ENCODE measurements at regions not wholly inside any gene's neighbourhood (a gene's known extent, or its start where the extent isn't known, plus 50 kb on each side); places are given as distances from the start of the nearest gene placed in this dataset.

DNA sequence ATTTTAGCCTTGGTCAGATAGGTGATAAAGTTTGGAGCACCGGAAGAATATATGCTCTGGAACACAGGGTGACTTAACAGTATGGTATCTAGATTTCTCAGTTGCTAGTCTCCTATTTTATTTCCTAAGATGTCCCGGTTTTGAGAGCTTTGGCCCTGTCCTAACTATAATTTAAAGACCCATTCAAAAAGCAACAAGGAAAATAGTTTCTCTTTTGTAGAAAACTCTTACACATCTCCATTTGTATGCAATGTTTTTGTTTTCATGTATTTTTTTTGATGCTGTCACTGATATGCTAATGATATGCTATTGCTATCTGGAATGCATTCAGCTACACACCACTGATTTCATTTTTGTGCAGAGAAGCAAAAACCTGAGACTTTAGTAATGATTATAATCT is 237.8 kb downstream of the GPD2 start:
- Mint-ChIP-seq H3K36me3 (no peaks in the 10 kb centered on the region), H3K4me1 (no peaks in the 10 kb centered on the region), H3K9me3 (peaks cover 0 to 8% (median 0%) of the 10 kb centered on the region in 11 donors), H3K27ac (no peak overlapping the region), H3K27me3 (peaks cover 3 to 16% (median 5%) of the 10 kb centered on the region in 5 donors), H3K4me3 (no peak overlapping the region)
- H3K36me3 ChIP-seq (ENCODE audit: control insufficient read depth in 2 of 3, insufficient read depth in 3 of 3, low read length in 3 of 3), result no peaks in the 10 kb centered on the region
- no peaks in the 10 kb centered on the region for H3K4me1 ChIP-seq (ENCODE audit: control insufficient read depth in 2 of 2, insufficient read depth in 2 of 2, low read length in 2 of 2)
- intact Hi-C loops (cut with micrococcal nuclease), result no loop called here
- no peak overlapping the region for H3K27ac ChIP-seq (ENCODE audit: low read depth, low read length)
- no peak for ATAC-seq
- no peaks in the 10 kb centered on the region for H3K27me3 ChIP-seq (ENCODE audit: control insufficient read depth in 2 of 2, insufficient read depth in 2 of 2, low read length in 2 of 2)
- no peaks in the 10 kb centered on the region for H3K9me3 ChIP-seq (ENCODE audit: control insufficient read depth in 2 of 3, low read length in 3 of 3)
- H3K4me3 ChIP-seq (ENCODE audit: low read length), result no peak overlapping the region
- no peak for DNase-seq
- POLR2A ChIA-PET, result no interaction called here
- CTCF ChIA-PET, result no interaction called here

DNA sequence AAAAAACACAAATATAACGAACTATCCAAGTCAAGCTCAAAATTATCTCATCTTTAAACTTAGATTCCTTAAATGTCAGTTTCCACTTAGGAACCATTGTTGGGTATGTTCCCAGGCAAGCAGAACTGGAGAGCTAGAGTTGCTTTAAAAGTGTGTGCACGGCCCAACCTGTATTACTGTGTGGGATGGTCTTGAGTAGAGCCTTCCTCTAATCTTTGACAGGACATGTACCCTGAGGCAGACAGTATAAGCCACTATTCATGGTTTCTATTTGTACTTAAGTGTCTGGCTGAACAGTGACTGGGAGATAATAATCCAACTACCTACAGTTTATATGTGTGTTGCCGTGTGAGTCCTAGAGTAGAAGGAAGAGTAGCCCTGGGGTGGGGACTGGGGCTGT is 239.7 kb downstream of the GPD2 start:
- no peaks in the 10 kb centered on the region for H3K4me1 Mint-ChIP-seq
- Histone ChIP-seq H3K4me3 (ENCODE audit: low read length) (no peak overlapping the region), H3K9me3 (ENCODE audit: control insufficient read depth in 2 of 3, low read length in 3 of 3) (no peaks in the 10 kb centered on the region), H3K27me3 (ENCODE audit: control insufficient read depth in 2 of 2, insufficient read depth in 2 of 2, low read length in 2 of 2) (no peaks in the 10 kb centered on the region), H3K36me3 (ENCODE audit: control insufficient read depth in 2 of 3, insufficient read depth in 3 of 3, low read length in 3 of 3) (no peaks in the 10 kb centered on the region), H3K4me1 (ENCODE audit: control insufficient read depth in 2 of 2, insufficient read depth in 2 of 2, low read length in 2 of 2) (no peaks in the 10 kb centered on the region), H3K27ac (ENCODE audit: low read depth, low read length) (no peak overlapping the region)
- no peak overlapping the region for H3K4me3 Mint-ChIP-seq
- ChIA-PET POLR2A (no interaction called here), CTCF (no interaction called here)
- peaks cover 0 to 1% (median 0%) of the 10 kb centered on the region in 11 donors for H3K9me3 Mint-ChIP-seq
- no peaks in the 10 kb centered on the region for H3K36me3 Mint-ChIP-seq
- H3K27ac Mint-ChIP-seq, result no peak overlapping the region
- ATAC-seq, result no peak
- H3K27me3 Mint-ChIP-seq, result peaks cover 0 to 11% (median 4%) of the 10 kb centered on the region in 5 donors
- intact Hi-C loops (cut with micrococcal nuclease), result no loop called here
- DNase-seq, result no peak

DNA sequence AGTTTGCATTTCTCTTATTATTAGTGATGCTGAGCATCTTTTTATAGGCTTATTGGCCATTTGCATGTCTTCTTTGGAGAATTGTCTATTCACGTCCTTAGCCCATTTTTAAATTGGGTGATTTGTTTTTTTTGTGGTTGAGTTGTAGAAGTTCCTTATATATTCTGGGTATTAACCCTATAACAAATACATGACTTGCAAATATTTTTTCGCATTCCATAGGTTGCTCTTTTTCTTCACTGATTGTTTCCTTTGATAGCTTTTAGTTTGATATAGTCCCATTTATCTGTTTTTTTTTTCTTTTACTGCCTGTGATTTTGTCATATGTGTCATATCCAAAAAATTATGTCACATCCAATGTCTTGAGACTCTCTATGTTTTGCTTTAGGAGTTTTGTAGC is 243.6 kb downstream of the GPD2 start:
- Histone ChIP-seq H3K4me3 (ENCODE audit: low read length) (no peak overlapping the region), H3K27ac (ENCODE audit: low read depth, low read length) (no peak overlapping the region), H3K9me3 (ENCODE audit: control insufficient read depth in 2 of 3, low read length in 3 of 3) (no peaks in the 10 kb centered on the region), H3K27me3 (ENCODE audit: control insufficient read depth in 2 of 2, insufficient read depth in 2 of 2, low read length in 2 of 2) (no peaks in the 10 kb centered on the region), H3K4me1 (ENCODE audit: control insufficient read depth in 2 of 2, insufficient read depth in 2 of 2, low read length in 2 of 2) (no peaks in the 10 kb centered on the region), H3K36me3 (ENCODE audit: control insufficient read depth in 2 of 3, insufficient read depth in 3 of 3, low read length in 3 of 3) (no peaks in the 10 kb centered on the region)
- ChIA-PET CTCF (no interaction called here), POLR2A (no interaction called here)
- no peak overlapping the region for H3K27ac Mint-ChIP-seq
- H3K4me1 Mint-ChIP-seq, result no peaks in the 10 kb centered on the region
- H3K36me3 Mint-ChIP-seq, result no peaks in the 10 kb centered on the region
- no peak for DNase-seq
- peaks cover 0 to 1% (median 0%) of the 10 kb centered on the region in 11 donors for H3K9me3 Mint-ChIP-seq
- no peak for ATAC-seq
- H3K4me3 Mint-ChIP-seq, result no peak overlapping the region
- intact Hi-C loops (cut with micrococcal nuclease), result no loop called here
- H3K27me3 Mint-ChIP-seq, result peaks cover 0 to 18% (median 8%) of the 10 kb centered on the region in 5 donors

DNA sequence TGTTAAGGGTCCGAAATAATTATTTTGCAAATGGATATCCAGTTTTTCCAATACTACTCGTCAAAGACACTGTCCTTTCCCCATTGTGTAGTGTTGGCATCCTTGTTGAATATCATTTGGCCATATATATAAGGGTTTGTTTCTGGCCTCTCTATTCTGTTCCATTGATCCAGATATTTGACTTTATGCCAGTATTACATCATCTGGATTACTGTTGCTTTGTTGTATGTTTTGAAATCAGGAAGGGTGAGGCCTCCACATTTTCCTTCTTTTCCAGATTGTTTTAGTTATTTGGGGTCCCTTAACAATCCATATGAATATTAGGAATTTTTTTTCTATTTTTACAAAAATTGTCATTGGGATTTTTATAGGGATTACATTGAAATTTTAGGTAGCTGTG is 244.1 kb downstream of the GPD2 start:
- ATAC-seq (no peak), DNase-seq (no peak)
- ChIA-PET POLR2A (no interaction called here), CTCF (no interaction called here)
- Mint-ChIP-seq H3K4me3 (no peak overlapping the region), H3K36me3 (no peaks in the 10 kb centered on the region), H3K4me1 (no peaks in the 10 kb centered on the region), H3K9me3 (peaks cover 0 to 1% (median 0%) of the 10 kb centered on the region in 11 donors), H3K27ac (no peak overlapping the region), H3K27me3 (peaks cover 0 to 18% (median 8%) of the 10 kb centered on the region in 5 donors)
- Histone ChIP-seq H3K9me3 (ENCODE audit: control insufficient read depth in 2 of 3, low read length in 3 of 3) (no peaks in the 10 kb centered on the region), H3K27ac (ENCODE audit: low read depth, low read length) (no peak overlapping the region), H3K4me3 (ENCODE audit: low read length) (no peak overlapping the region), H3K27me3 (ENCODE audit: control insufficient read depth in 2 of 2, insufficient read depth in 2 of 2, low read length in 2 of 2) (no peaks in the 10 kb centered on the region), H3K36me3 (ENCODE audit: control insufficient read depth in 2 of 3, insufficient read depth in 3 of 3, low read length in 3 of 3) (no peaks in the 10 kb centered on the region), H3K4me1 (ENCODE audit: control insufficient read depth in 2 of 2, insufficient read depth in 2 of 2, low read length in 2 of 2) (no peaks in the 10 kb centered on the region)
- intact Hi-C loops (cut with micrococcal nuclease), result no loop called here

DNA sequence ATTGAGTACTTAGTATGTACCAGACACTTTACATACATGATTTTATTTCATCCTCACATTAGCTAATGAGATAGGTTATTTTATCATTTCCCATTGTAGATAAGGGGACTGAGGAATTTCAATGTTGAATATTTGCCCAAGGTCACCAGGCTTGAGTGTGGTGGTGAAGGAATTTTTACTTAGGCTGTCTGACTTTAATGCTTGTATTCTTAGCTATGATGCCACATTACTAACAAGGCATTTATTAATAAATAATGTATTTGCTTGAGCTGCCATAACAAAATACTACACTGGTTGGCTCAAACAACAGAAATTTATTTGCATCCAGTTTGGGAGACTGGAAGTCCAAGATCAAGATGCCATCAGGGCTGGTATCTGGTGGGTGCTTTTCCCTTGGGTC is 250.9 kb downstream of the GPD2 start:
- Mint-ChIP-seq H3K9me3 (peaks cover 0 to 11% (median 2%) of the 10 kb centered on the region in 11 donors), H3K27me3 (peaks cover 0 to 21% (median 11%) of the 10 kb centered on the region in 5 donors), H3K4me1 (no peaks in the 10 kb centered on the region), H3K36me3 (no peaks in the 10 kb centered on the region), H3K27ac (no peak overlapping the region), H3K4me3 (no peak overlapping the region)
- Histone ChIP-seq H3K27me3 (ENCODE audit: control insufficient read depth in 2 of 2, insufficient read depth in 2 of 2, low read length in 2 of 2) (no peaks in the 10 kb centered on the region), H3K4me1 (ENCODE audit: control insufficient read depth in 2 of 2, insufficient read depth in 2 of 2, low read length in 2 of 2) (no peaks in the 10 kb centered on the region), H3K27ac (ENCODE audit: low read depth, low read length) (no peak overlapping the region), H3K4me3 (ENCODE audit: low read length) (no peak overlapping the region), H3K9me3 (ENCODE audit: control insufficient read depth in 2 of 3, low read length in 3 of 3) (no peaks in the 10 kb centered on the region), H3K36me3 (ENCODE audit: control insufficient read depth in 2 of 3, insufficient read depth in 3 of 3, low read length in 3 of 3) (no peaks in the 10 kb centered on the region)
- intact Hi-C loops (cut with micrococcal nuclease), result no loop called here
- ChIA-PET CTCF (no interaction called here), POLR2A (no interaction called here)
- ATAC-seq (no peak), DNase-seq (no peak)

DNA sequence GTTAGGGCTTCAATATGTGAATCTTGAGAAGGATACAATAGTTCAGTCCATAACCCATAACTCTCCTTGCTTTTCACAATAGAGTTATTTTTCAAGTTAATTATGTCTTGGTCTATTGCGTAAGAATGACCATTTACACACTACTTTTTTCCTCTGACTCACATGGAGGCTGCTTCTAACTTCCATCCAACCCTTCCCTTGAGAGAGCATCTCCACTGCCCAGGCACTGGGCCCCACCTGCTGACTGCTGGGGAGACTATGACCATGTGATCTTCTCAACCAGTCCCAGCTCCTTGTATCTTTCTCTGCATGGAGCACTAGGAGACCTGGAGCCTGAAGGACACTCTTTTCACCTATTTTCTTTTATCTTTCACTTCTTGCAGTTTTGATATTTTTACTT is 251.5 kb downstream of the GPD2 start:
- Mint-ChIP-seq H3K4me3 (no peak overlapping the region), H3K4me1 (no peaks in the 10 kb centered on the region), H3K27me3 (peaks cover 0 to 18% (median 9%) of the 10 kb centered on the region in 5 donors), H3K27ac (no peak overlapping the region), H3K36me3 (no peaks in the 10 kb centered on the region), H3K9me3 (peaks cover 0 to 11% (median 2%) of the 10 kb centered on the region in 11 donors)
- H3K4me3 ChIP-seq (ENCODE audit: low read length), result no peak overlapping the region
- intact Hi-C loops (cut with micrococcal nuclease), result no loop called here
- H3K27ac ChIP-seq (ENCODE audit: low read depth, low read length), result no peak overlapping the region
- no peaks in the 10 kb centered on the region for H3K36me3 ChIP-seq (ENCODE audit: control insufficient read depth in 2 of 3, insufficient read depth in 3 of 3, low read length in 3 of 3)
- no peaks in the 10 kb centered on the region for H3K4me1 ChIP-seq (ENCODE audit: control insufficient read depth in 2 of 2, insufficient read depth in 2 of 2, low read length in 2 of 2)
- POLR2A ChIA-PET, result no interaction called here
- no peak for DNase-seq
- CTCF ChIA-PET, result no interaction called here
- H3K9me3 ChIP-seq (ENCODE audit: control insufficient read depth in 2 of 3, low read length in 3 of 3), result no peaks in the 10 kb centered on the region
- no peak for ATAC-seq
- no peaks in the 10 kb centered on the region for H3K27me3 ChIP-seq (ENCODE audit: control insufficient read depth in 2 of 2, insufficient read depth in 2 of 2, low read length in 2 of 2)

DNA sequence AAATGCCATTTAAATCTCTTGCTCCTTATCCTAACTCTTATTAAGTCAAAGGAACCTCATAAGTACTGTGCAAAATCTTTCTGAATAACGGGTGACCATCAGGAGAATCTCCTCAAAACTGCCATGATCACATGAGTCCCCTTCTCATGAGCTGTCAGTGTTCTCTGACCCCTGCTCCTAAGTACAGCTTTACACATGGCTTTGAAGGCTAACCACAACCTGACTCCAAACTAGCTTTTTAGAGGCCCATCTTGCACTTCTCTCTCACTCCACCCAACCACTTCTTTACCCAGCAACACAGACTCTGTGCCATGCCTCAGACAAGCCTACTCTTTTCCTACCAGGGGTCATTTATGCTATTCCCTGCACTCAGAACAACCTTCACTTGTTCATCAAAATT is 253.8 kb downstream of the GPD2 start:
- DNase-seq (no peak), ATAC-seq (no peak)
- Mint-ChIP-seq H3K27ac (no peak overlapping the region), H3K4me3 (no peak overlapping the region), H3K4me1 (no peaks in the 10 kb centered on the region), H3K27me3 (peaks cover 0 to 12% (median 7%) of the 10 kb centered on the region in 5 donors), H3K36me3 (no peaks in the 10 kb centered on the region), H3K9me3 (peaks cover 0 to 11% (median 2%) of the 10 kb centered on the region in 11 donors)
- no peak overlapping the region for H3K4me3 ChIP-seq (ENCODE audit: low read length)
- intact Hi-C loops (cut with micrococcal nuclease), result no loop called here
- H3K36me3 ChIP-seq (ENCODE audit: control insufficient read depth in 2 of 3, insufficient read depth in 3 of 3, low read length in 3 of 3), result no peaks in the 10 kb centered on the region
- H3K9me3 ChIP-seq (ENCODE audit: control insufficient read depth in 2 of 3, low read length in 3 of 3), result no peaks in the 10 kb centered on the region
- no peak overlapping the region for H3K27ac ChIP-seq (ENCODE audit: low read depth, low read length)
- CTCF ChIA-PET, result no interaction called here
- H3K27me3 ChIP-seq (ENCODE audit: control insufficient read depth in 2 of 2, insufficient read depth in 2 of 2, low read length in 2 of 2), result no peaks in the 10 kb centered on the region
- POLR2A ChIA-PET, result no interaction called here
- no peaks in the 10 kb centered on the region for H3K4me1 ChIP-seq (ENCODE audit: control insufficient read depth in 2 of 2, insufficient read depth in 2 of 2, low read length in 2 of 2)
